NB4 (cell line): ENCODE measurements at regions not wholly inside any gene's neighbourhood (a gene's known extent, or its start where the extent isn't known, plus 50 kb on each side); places are given as distances from the start of the nearest gene placed in this dataset.

Source experiments
- DNase-seq: peaks from one replicate; pipeline ENCODE4 v3.0.0; 2010; ENCODE audit warnings: low read depth
- H3K4me3 ChIP-seq: one replicate; pipeline ENCODE4 v1.5.1; 2011; ENCODE audit warnings: mild to moderate bottlenecking, low read depth, low read length, moderate library complexity
- MYC ChIP-seq: IDR thresholded peaks from 2 replicates; pipeline ENCODE4 v1.6.1; 2011; ENCODE audit warnings: low read depth, low read length
- POLR2A ChIP-seq: IDR thresholded peaks from 2 replicates; pipeline ENCODE4 v1.6.1; 2011; ENCODE audit warnings: mild to moderate bottlenecking; ENCODE audit not compliant: insufficient read length; ENCODE audit errors: extremely low read depth
- TF ChIP-seq, protein P1 (sequence below): IDR thresholded peaks from 2 replicates; pipeline ENCODE4 v1.6.1; 2011; ENCODE audit warnings: low read depth, low read length
- TF ChIP-seq, protein P2 (sequence below): IDR thresholded peaks from one replicate; pipeline ENCODE4 v1.5.1; 2012; ENCODE audit warnings: low read depth, low read length

DNA sequence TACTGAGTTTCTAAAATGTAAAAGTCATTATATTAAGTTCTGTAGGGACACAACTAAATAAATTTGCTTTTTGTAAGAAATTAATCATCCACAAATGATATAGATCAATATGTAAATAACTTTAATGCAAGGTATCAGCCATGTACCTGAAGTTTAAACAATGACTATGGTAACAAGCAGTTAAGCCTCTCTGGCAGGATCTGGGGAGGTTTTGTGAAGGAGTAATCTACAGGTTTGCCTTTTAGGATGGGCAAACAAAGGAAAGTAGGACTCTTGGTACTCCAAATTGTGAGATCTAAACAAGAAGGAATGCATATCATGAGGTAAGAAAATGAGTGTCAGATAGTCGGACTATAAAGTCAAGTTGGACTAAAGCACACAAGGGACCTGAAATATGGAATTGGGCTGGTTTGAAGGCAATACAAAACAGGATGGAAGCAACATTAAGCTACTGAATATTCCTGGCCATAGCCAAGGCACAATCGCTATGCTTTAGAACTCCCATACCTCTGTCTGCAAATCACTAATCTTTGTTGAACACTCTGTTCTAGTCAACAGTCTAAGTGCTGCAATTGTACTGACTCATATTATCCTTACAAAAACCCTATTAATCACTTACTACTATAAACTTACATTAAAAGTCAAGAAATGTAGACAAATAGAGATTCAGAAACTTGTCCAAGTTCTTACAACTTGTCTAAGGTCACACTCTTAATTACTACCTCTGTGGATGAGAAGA, 412.8 kb downstream of the DIPK2A start:
- H3K4me3 ChIP-seq, result no peak overlapping the region
- TF ChIP-seq MYC (no peak), POLR2A (no peak)
- no peak for DNase-seq

DNA sequence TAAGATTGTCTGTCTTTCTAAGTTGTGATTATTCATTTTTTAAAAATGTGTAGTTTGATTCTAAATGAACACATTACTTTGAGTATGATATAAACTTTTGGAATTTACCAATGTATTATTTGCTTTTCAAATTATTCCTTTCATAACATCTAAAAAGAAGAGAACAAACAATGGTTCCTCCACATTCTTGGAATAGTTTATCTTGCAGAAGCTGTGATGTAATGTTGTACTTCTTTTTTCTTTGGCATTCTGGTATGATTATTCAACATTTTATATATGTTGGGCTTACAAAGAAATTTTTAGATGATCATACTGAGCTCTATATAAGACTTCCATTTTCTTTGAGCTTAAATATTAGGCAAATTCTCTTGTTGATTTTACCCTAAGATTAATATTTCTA, 419.2 kb downstream of the DIPK2A start:
- no peak overlapping the region for H3K4me3 ChIP-seq
- DNase-seq, result no peak
- TF ChIP-seq, protein P1, sequence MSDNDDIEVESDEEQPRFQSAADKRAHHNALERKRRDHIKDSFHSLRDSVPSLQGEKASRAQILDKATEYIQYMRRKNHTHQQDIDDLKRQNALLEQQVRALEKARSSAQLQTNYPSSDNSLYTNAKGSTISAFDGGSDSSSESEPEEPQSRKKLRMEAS, result no peak
- TF ChIP-seq, protein P2, sequence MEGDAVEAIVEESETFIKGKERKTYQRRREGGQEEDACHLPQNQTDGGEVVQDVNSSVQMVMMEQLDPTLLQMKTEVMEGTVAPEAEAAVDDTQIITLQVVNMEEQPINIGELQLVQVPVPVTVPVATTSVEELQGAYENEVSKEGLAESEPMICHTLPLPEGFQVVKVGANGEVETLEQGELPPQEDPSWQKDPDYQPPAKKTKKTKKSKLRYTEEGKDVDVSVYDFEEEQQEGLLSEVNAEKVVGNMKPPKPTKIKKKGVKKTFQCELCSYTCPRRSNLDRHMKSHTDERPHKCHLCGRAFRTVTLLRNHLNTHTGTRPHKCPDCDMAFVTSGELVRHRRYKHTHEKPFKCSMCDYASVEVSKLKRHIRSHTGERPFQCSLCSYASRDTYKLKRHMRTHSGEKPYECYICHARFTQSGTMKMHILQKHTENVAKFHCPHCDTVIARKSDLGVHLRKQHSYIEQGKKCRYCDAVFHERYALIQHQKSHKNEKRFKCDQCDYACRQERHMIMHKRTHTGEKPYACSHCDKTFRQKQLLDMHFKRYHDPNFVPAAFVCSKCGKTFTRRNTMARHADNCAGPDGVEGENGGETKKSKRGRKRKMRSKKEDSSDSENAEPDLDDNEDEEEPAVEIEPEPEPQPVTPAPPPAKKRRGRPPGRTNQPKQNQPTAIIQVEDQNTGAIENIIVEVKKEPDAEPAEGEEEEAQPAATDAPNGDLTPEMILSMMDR, result no peak
- TF ChIP-seq MYC, result no peak
- no peak for TF ChIP-seq POLR2A

DNA sequence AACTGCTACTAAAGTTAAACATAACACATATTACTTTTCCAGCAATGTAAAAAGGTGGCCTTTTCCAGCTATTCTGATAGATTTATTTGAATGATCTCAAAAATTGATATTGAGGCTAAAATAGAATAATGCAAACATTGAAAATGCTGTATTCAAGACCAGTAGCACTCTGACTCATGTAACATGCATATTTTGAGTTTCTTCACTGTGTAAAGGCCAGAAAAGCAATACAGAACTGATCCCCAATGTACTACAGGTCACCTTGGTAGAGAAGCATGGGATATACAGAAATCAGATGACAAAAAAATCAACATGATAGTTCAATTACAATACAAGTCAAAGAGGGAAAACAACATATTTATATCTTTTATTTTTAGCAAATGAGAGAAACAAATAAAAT, 419.6 kb downstream of the DIPK2A start:
- DNase-seq, result no peak
- TF ChIP-seq POLR2A (no peak), MYC (no peak)
- TF ChIP-seq, protein P2, result no peak
- TF ChIP-seq, protein P1, result no peak
- no peak overlapping the region for H3K4me3 ChIP-seq

DNA sequence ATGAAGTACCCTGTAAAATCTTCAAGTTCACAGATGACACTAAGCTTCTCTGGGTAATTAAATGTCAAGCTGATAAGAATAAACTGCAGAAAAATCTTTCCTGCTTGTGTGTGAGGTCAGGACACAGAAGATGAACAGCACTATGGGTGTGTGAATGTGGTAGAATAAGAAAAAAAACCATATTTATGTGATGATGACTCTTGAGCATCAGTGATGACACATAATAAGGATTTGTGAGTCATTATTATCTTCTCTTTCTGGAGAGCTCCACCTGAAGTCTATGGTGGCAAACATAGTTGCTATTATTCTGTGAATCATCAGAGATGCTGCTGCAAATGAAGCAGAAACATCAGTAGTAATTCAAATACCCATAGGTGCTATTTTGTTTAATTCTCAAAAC, 422.4 kb downstream of the DIPK2A start:
- DNase-seq, result no peak

DNA sequence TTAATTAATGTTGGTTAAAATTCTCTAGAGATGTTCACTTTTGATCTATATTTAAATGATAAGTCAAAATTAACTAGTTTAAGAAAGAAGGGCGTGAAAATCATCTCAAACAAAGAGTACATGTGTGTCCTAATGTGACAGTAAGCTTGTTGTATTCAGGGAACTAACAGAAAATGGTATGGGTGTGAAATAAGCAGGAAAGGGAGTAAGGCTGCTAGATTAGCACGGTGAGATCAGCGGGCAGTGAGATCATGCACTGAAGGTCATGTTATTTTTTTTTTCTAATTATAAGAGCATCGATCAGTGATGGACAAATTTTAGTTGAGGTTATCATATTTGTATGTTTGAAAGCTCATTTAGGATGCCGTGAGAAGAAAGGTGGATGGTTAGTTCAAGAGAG, 430.8 kb downstream of the DIPK2A start:
- DNase-seq, result no peak
- TF ChIP-seq MYC (no peak), POLR2A (no peak)
- TF ChIP-seq, protein P1, result no peak
- TF ChIP-seq, protein P2, result no peak
- H3K4me3 ChIP-seq, result no peak overlapping the region

More for the DNA sequence above, 422.4 kb downstream of the DIPK2A start:
- H3K4me3 ChIP-seq, result no peak overlapping the region
- TF ChIP-seq, protein P1, result no peak
- TF ChIP-seq, protein P2, result no peak

DNA sequence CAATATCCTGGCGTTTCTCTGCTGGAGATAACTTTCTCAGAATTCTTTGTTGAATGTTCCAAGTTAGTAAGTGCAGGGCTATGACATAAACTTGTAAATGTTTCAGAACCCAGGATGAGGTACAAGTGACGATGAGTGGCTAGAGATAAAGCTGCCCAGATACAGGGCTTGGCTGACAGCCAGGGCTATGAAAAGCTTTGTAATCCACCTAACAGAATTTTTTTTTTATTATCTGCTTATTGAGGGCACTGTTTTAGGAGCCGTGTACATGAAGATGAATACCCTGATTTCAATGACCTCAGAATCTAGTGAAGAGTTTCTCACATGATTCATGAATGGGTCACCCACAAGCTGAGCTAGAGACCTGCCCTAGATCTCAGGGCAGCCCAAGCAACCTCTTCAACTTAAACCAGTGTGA, 431.4 kb downstream of the DIPK2A start:
- no peak for DNase-seq
- TF ChIP-seq POLR2A (no peak), MYC (no peak)
- TF ChIP-seq, protein P1, result no peak
- TF ChIP-seq, protein P2, result no peak
- no peak overlapping the region for H3K4me3 ChIP-seq
